Neural progenitor cell (in vitro differentiated cells): ENCODE measurements at regions not wholly inside any gene's neighbourhood (a gene's known extent, or its start where the extent isn't known, plus 50 kb on each side); places are given as distances from the start of the nearest gene placed in this dataset.

ENCODE experiments used
- DNase-seq: peaks from one replicate; pipeline ENCODE4 v3.0.0-alpha.2; 2016; ENCODE audit warnings: low spot score
- H2AFZ ChIP-seq: fragments of 200-600 bp; sonication (generic); replicated peaks from 2 replicates; pipeline ENCODE4 v1.6.1; 2016; ENCODE audit warnings: antibody characterized with exemption
- H3F3A ChIP-seq: fragments of 200-600 bp; sonication (generic); 2 replicates; pipeline ENCODE4 v1.6.1; 2016; ENCODE audit warnings: antibody characterized with exemption, low read depth
- H3K27ac ChIP-seq: fragments of 200-600 bp; sonication (generic); 2 replicates; pipeline ENCODE4 v1.5.1; 2016; ENCODE audit warnings: mild to moderate bottlenecking
- H3K27me3 ChIP-seq: fragments of 200-600 bp; sonication (generic); 2 replicates; pipeline ENCODE4 v1.6.1; 2016; ENCODE audit warnings: mild to moderate bottlenecking, moderate library complexity
- H3K36me3 ChIP-seq: fragments of 200-600 bp; sonication (generic); 2 replicates; pipeline ENCODE4 v1.5.1; 2016
- H3K4me1 ChIP-seq: fragments of 200-600 bp; sonication (generic); 2 replicates; pipeline ENCODE4 v1.6.1; 2016; ENCODE audit warnings: mixed run types
- H3K4me2 ChIP-seq: fragments of 200-600 bp; sonication (generic); 2 replicates; pipeline ENCODE4 v1.6.1; 2016
- H3K4me3 ChIP-seq: fragments of 200-600 bp; sonication (generic); 2 replicates; pipeline ENCODE4 v1.5.1; 2016
- H3K79me2 ChIP-seq: fragments of 200-600 bp; sonication (generic); 2 replicates; pipeline ENCODE4 v1.6.1; 2016; ENCODE audit warnings: low read depth
- H3K9ac ChIP-seq: fragments of 200-600 bp; sonication (generic); 2 replicates; pipeline ENCODE4 v1.6.1; 2016
- H3K9me3 ChIP-seq: fragments of 200-600 bp; sonication (generic); 2 replicates; pipeline ENCODE4 v1.5.1; 2016; ENCODE audit warnings: low read depth
- H4K20me1 ChIP-seq: fragments of 200-600 bp; sonication (generic); 2 replicates; pipeline ENCODE4 v1.6.1; 2016; ENCODE audit warnings: low read depth
- H3K27ac Mint-ChIP-seq: 3 replicates; pipeline ENCODE4 v1.8.0; 2021; ENCODE audit warnings: mixed read lengths
- H3K27me3 Mint-ChIP-seq: 2 replicates; pipeline ENCODE4 v1.8.0; 2022; ENCODE audit warnings: low read depth, mild to moderate bottlenecking, inconsistent platforms, moderate library complexity, mixed read lengths; ENCODE audit not compliant: insufficient read depth
- H3K36me3 Mint-ChIP-seq: 3 replicates; pipeline ENCODE4 v1.8.0; 2021; ENCODE audit warnings: mixed read lengths
- H3K4me1 Mint-ChIP-seq: 3 replicates; pipeline ENCODE4 v1.8.0; 2021; ENCODE audit warnings: mixed read lengths
- H3K4me3 Mint-ChIP-seq: 3 replicates; pipeline ENCODE4 v1.8.0; 2021; ENCODE audit warnings: mild to moderate bottlenecking, moderate library complexity, mixed read lengths
- H3K9me3 Mint-ChIP-seq: 3 replicates; pipeline ENCODE4 v1.8.0; 2020; ENCODE audit warnings: mixed read lengths
- CTCF ChIP-seq: fragments of 200-600 bp; sonication (generic); IDR thresholded peaks from 2 replicates; pipeline ENCODE4 v1.5.1; 2017; ENCODE audit warnings: antibody characterized with exemption, mild to moderate bottlenecking
- EZH2 ChIP-seq: fragments of 200-600 bp; sonication (generic); IDR thresholded peaks from 2 replicates; pipeline ENCODE4 v1.6.1; 2017; ENCODE audit warnings: antibody characterized with exemption, mild to moderate bottlenecking, moderate library complexity
- EZH2phosphoT487 ChIP-seq: fragments of 200-600 bp; sonication (generic); IDR thresholded peaks from 2 replicates; pipeline ENCODE4 v1.6.1; 2017; ENCODE audit warnings: antibody characterized with exemption

DNA sequence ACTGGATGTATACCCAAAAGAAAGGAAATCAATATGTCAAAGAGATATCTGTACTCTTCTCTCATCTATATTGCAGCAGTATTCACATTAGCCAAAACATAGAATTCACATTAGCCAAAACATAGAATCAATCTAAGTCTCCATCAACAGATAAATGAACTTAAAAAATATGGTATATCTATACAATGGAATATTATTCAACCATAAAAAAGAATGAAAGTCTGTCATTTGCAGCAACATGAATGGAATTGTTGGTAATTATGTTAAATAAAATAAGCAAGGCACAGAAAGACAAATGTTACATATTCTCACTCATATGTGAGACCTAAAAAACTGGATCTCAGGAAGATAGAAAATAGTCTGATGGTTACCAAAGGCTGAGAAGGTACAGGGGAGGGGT is 212.1 kb upstream of the ZC3H15 start:
- no peak overlapping the region for H3K27ac ChIP-seq
- no peak overlapping the region for H2AFZ ChIP-seq
- H3K27me3 Mint-ChIP-seq = no peaks in the 10 kb centered on the region
- no peak overlapping the region for H3K4me3 ChIP-seq
- DNase-seq = no peak
- H3K36me3 ChIP-seq = no peaks in the 10 kb centered on the region
- no peaks in the 10 kb centered on the region for H4K20me1 ChIP-seq
- TF ChIP-seq EZH2phosphoT487 (no peak), CTCF (no peak), EZH2 (no peak)
- no peaks in the 10 kb centered on the region for H3K4me1 ChIP-seq
- H3F3A ChIP-seq = no peaks in the 10 kb centered on the region
- no peak overlapping the region for H3K4me2 ChIP-seq
- H3K9me3 Mint-ChIP-seq = no peaks in the 10 kb centered on the region
- no peaks in the 10 kb centered on the region for H3K36me3 Mint-ChIP-seq
- H3K27me3 ChIP-seq = no peaks in the 10 kb centered on the region
- H3K9ac ChIP-seq = no peak overlapping the region
- H3K4me3 Mint-ChIP-seq = no peak overlapping the region
- no peaks in the 10 kb centered on the region for H3K79me2 ChIP-seq
- H3K4me1 Mint-ChIP-seq = no peaks in the 10 kb centered on the region
- no peaks in the 10 kb centered on the region for H3K9me3 ChIP-seq
- H3K27ac Mint-ChIP-seq = no peak overlapping the region

- H3K27ac Mint-ChIP-seq = peak overlapping the region; percentile 55
- H3K27ac ChIP-seq = no peak overlapping the region
- H3K27me3 Mint-ChIP-seq = peaks cover 2% of the 10 kb centered on the region
- DNase-seq = no peak
- H3K4me3 Mint-ChIP-seq = no peak overlapping the region
- H3K27me3 ChIP-seq = no peaks in the 10 kb centered on the region
- no peak overlapping the region for H3K9ac ChIP-seq
- H3K9me3 ChIP-seq = no peaks in the 10 kb centered on the region
- H3K4me1 Mint-ChIP-seq = no peaks in the 10 kb centered on the region
- no peaks in the 10 kb centered on the region for H3F3A ChIP-seq
- H2AFZ ChIP-seq = no peak overlapping the region
- H3K4me1 ChIP-seq = no peaks in the 10 kb centered on the region
- no peaks in the 10 kb centered on the region for H4K20me1 ChIP-seq
- no peak overlapping the region for H3K4me3 ChIP-seq
- no peaks in the 10 kb centered on the region for H3K9me3 Mint-ChIP-seq
- H3K4me2 ChIP-seq = no peak overlapping the region
- no peaks in the 10 kb centered on the region for H3K36me3 ChIP-seq
- TF ChIP-seq EZH2 (no peak), EZH2phosphoT487 (no peak), CTCF (no peak)
- no peaks in the 10 kb centered on the region for H3K36me3 Mint-ChIP-seq
- no peaks in the 10 kb centered on the region for H3K79me2 ChIP-seq
Measured at GRCh38 chr2:186274936-186275575, 211.0 kb upstream of the ZC3H15 start.

DNA sequence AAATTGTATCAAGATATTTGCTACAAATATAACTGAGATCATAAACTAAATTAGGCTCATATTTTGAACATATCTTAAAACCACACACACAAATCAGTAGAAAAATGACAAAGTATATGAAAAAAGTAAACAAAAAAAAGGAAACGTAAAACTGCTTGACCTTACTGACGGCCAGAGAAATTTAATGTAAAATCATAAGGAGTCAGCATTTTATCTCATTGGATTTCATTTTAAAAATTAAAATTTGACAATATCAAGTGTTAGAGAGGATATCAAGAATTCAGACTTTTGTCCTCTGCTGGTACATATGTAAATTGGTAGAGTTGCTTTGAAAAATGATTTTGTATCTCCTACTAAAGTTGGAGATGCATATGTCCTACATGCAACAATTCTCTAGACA is 209.2 kb upstream of the ZC3H15 start:
- Histone ChIP-seq H3K9ac (no peak overlapping the region), H3K79me2 (no peaks in the 10 kb centered on the region), H3F3A (no peaks in the 10 kb centered on the region), H3K36me3 (peaks cover 4% of the 10 kb centered on the region), H3K4me1 (no peaks in the 10 kb centered on the region), H3K4me2 (no peak overlapping the region), H3K4me3 (no peak overlapping the region), H4K20me1 (no peaks in the 10 kb centered on the region), H3K27ac (no peak overlapping the region), H2AFZ (no peak overlapping the region), H3K27me3 (no peaks in the 10 kb centered on the region), H3K9me3 (no peaks in the 10 kb centered on the region)
- H3K4me3 Mint-ChIP-seq = no peak overlapping the region
- H3K36me3 Mint-ChIP-seq = no peaks in the 10 kb centered on the region
- H3K27ac Mint-ChIP-seq = no peak overlapping the region
- TF ChIP-seq EZH2phosphoT487 (no peak), EZH2 (no peak), CTCF (no peak)
- H3K27me3 Mint-ChIP-seq = peaks cover 2% of the 10 kb centered on the region
- H3K9me3 Mint-ChIP-seq = peaks cover 4% of the 10 kb centered on the region
- no peaks in the 10 kb centered on the region for H3K4me1 Mint-ChIP-seq
- no peak for DNase-seq
